LNCaP clone FGC (cell line): ENCODE measurements at regions not wholly inside any gene's neighbourhood (a gene's known extent, or its start where the extent isn't known, plus 50 kb on each side); places are given as distances from the start of the nearest gene placed in this dataset.

Experiments
- DNase-seq: peaks from one replicate; pipeline ENCODE4 v3.0.0-alpha.2; 2011; ENCODE audit warnings: low read depth
- H3K4me3 ChIP-seq: 2 replicates; pipeline ENCODE4 v1.5.1; 2011; ENCODE audit warnings: mild to moderate bottlenecking, low read depth, low read length, control low read depth
- CTCF ChIP-seq: IDR thresholded peaks from 2 replicates; pipeline ENCODE4 v1.5.1; 2012; ENCODE audit warnings: mild to moderate bottlenecking; ENCODE audit not compliant: control insufficient read depth, insufficient read depth; ENCODE audit errors: extremely low read depth

GRCh38 chr13:65159803-65160202 lies 2070.3 kb downstream of the PCDH9 start:
- no peak overlapping the region for H3K4me3 ChIP-seq
- TF ChIP-seq CTCF = no peak
- DNase-seq = no peak

GRCh38 chr13:65155861-65156260 lies 2074.3 kb downstream of the PCDH9 start:
- H3K4me3 ChIP-seq = no peak overlapping the region
- no peak for DNase-seq
- TF ChIP-seq CTCF = no peak

GRCh38 chr13:65154661-65155447 lies 2075.3 kb downstream of the PCDH9 start:
- no peak for TF ChIP-seq CTCF
- no peak overlapping the region for H3K4me3 ChIP-seq

GRCh38 chr13:65149687-65150086 lies 2080.4 kb downstream of the PCDH9 start:
- no peak for DNase-seq
- no peak overlapping the region for H3K4me3 ChIP-seq
- TF ChIP-seq CTCF = no peak

More at GRCh38 chr13:65154661-65155447, 2075.3 kb downstream of the PCDH9 start:
- no peak for DNase-seq

GRCh38 chr13:65143920-65144319 lies 2086.2 kb downstream of the PCDH9 start:
- no peak for TF ChIP-seq CTCF
- no peak overlapping the region for H3K4me3 ChIP-seq
- no peak for DNase-seq

GRCh38 chr13:65133094-65133493 lies 2097.0 kb downstream of the PCDH9 start:
- TF ChIP-seq CTCF = no peak
- no peak overlapping the region for H3K4me3 ChIP-seq
- DNase-seq = no peak

- TF ChIP-seq CTCF = no peak
- no peak for DNase-seq
- no peak overlapping the region for H3K4me3 ChIP-seq
Measured at GRCh38 chr13:65125236-65125635, 2104.9 kb downstream of the PCDH9 start.
